GM19351 (cell line): ENCODE measurements at regions not wholly inside any gene's neighbourhood (a gene's known extent, or its start where the extent isn't known, plus 50 kb on each side); places are given as distances from the start of the nearest gene placed in this dataset.

Experiments used
- ATAC-seq: cut with Tn5 transposase; IDR thresholded peaks from one replicate; pipeline ENCODE4 v1.9.1; 2021; ENCODE audit warnings: mild to moderate bottlenecking, moderate library complexity; ENCODE audit not compliant: unreplicated experiment

- ATAC-seq = no peak
Measured at GRCh38 chr4:178347111-178347510, 904.9 kb upstream of the AGA start.

GRCh38 chr4:178349601-178350000 lies 907.4 kb upstream of the AGA start:
- no peak for ATAC-seq

GRCh38 chr4:178351185-178351584 lies 908.9 kb upstream of the AGA start:
- no peak for ATAC-seq

GRCh38 chr4:178356725-178357124 lies 914.5 kb upstream of the AGA start:
- no peak for ATAC-seq

- no peak for ATAC-seq
Measured at GRCh38 chr4:178385481-178385880, 943.2 kb upstream of the AGA start.

GRCh38 chr4:178387756-178388155 lies 945.5 kb upstream of the AGA start:
- ATAC-seq = no peak

GRCh38 chr4:178395798-178396197 lies 953.6 kb upstream of the AGA start:
- ATAC-seq = no peak

- ATAC-seq = no peak
Measured at GRCh38 chr4:178412455-178412854, 970.2 kb upstream of the AGA start.

- ATAC-seq = no peak
Measured at GRCh38 chr4:178414042-178414441, 971.8 kb upstream of the AGA start.

- no peak for ATAC-seq
Measured at GRCh38 chr4:178414881-178415446, 972.7 kb upstream of the AGA start.

GRCh38 chr4:178415925-178416324 lies 973.7 kb upstream of the AGA start:
- no peak for ATAC-seq

GRCh38 chr4:178423366-178423765 lies 981.1 kb upstream of the AGA start:
- ATAC-seq = no peak

GRCh38 chr4:178426871-178427270 lies 984.6 kb upstream of the AGA start:
- ATAC-seq = no peak

GRCh38 chr4:178427663-178428062 lies 985.4 kb upstream of the AGA start:
- ATAC-seq = no peak

GRCh38 chr4:178448372-178449035 lies 1006.3 kb upstream of the AGA start:
- no peak for ATAC-seq

GRCh38 chr4:178450614-178451013 lies 1008.4 kb upstream of the AGA start:
- no peak for ATAC-seq

- no peak for ATAC-seq
Measured at GRCh38 chr4:178453057-178453456, 1010.8 kb upstream of the AGA start.

GRCh38 chr4:178457286-178457685 lies 1015.0 kb upstream of the AGA start:
- no peak for ATAC-seq

- ATAC-seq = no peak
Measured at GRCh38 chr4:178462710-178463109, 1020.5 kb upstream of the AGA start.

GRCh38 chr4:178463747-178464146 lies 1021.5 kb upstream of the AGA start:
- no peak for ATAC-seq

- no peak for ATAC-seq
Measured at GRCh38 chr4:178470996-178471784, 1029.0 kb upstream of the AGA start.

GRCh38 chr4:178471994-178472393 lies 1029.8 kb upstream of the AGA start:
- ATAC-seq = no peak
